A549 (cell line): ENCODE measurements at regions not wholly inside any gene's neighbourhood (a gene's known extent, or its start where the extent isn't known, plus 50 kb on each side); places are given as distances from the start of the nearest gene placed in this dataset.

Source experiments
- CHD2 ChIP-seq: fragments of 150-350 bp; IDR thresholded peaks from 2 replicates; pipeline ENCODE4 v1.6.1; 2014; ENCODE audit warnings: low read length; ENCODE audit not compliant: partially characterized antibody
- CTCF ChIP-seq: fragments of >200 bp; sonication (Bioruptor Twin); formaldehyde crosslinking; IDR thresholded peaks from 3 replicates; pipeline ENCODE4 v1.5.1; 2016
- EHMT2 ChIP-seq: fragments of 200-600 bp; sonication (generic); IDR thresholded peaks from 2 replicates; pipeline ENCODE4 v1.6.1; 2016; ENCODE audit warnings: antibody characterized with exemption, low read depth, mild to moderate bottlenecking, moderate library complexity
- EP300 ChIP-seq, 2 experiments: fragments of >200 bp; sonication (Bioruptor Twin); formaldehyde crosslinking; IDR thresholded peaks; 2 replicates in 1 of 2; 3 replicates in 1 of 2; pipeline ENCODE4 v1.6.1; 2016 to 2017
- ESRRA ChIP-seq: fragments of 150-350 bp; IDR thresholded peaks from 2 replicates; pipeline ENCODE4 v1.6.1; 2014; ENCODE audit warnings: mild to moderate bottlenecking, low read length, borderline replicate concordance
- JUNB ChIP-seq: fragments of >200 bp; sonication (Bioruptor Twin); formaldehyde crosslinking; IDR thresholded peaks from 2 replicates; pipeline ENCODE4 v1.6.1; 2016
- MAZ ChIP-seq: fragments of 150-350 bp; IDR thresholded peaks from 2 replicates; pipeline ENCODE4 v1.6.1; 2014; ENCODE audit warnings: antibody characterized with exemption, low read depth, low read length, borderline replicate concordance
- MYC ChIP-seq: IDR thresholded peaks from 2 replicates; pipeline ENCODE4 v1.6.1; 2012; ENCODE audit warnings: mild to moderate bottlenecking, inconsistent platforms, low read length, improper control_type of control experiment, borderline replicate concordance
- POLR2A ChIP-seq: IDR thresholded peaks from 2 replicates; pipeline ENCODE4 v1.6.1; 2012; ENCODE audit warnings: mild to moderate bottlenecking, low read length
- RAD21 ChIP-seq, 2 experiments: fragments of >200 bp in 1 of 2; sonication (Bioruptor Twin) in 1 of 2; formaldehyde crosslinking in 1 of 2; IDR thresholded peaks in 1 of 2; conservative IDR thresholded peaks in 1 of 2; 2 replicates in 1 of 2; 3 replicates in 1 of 2; pipeline ENCODE4 v1.6.1; 2012 to 2018; ENCODE audit warnings: inconsistent platforms in 1 of 2
- RARB ChIP-seq: fragments of 250-450 bp; sonication (Bioruptor Pico); IDR thresholded peaks from 2 replicates; pipeline ENCODE4 v1.8.0; 2021; ENCODE audit warnings: mild to moderate bottlenecking, moderate library complexity
- RFX5 ChIP-seq: fragments of 450-650 bp; IDR thresholded peaks from 2 replicates; pipeline ENCODE4 v1.7.1; 2014; ENCODE audit warnings: antibody characterized with exemption, mild to moderate bottlenecking, moderate library complexity
- TP53 ChIP-seq: fragments of 250-450 bp; sonication (Bioruptor Pico); IDR thresholded peaks from 2 replicates; pipeline ENCODE4 v1.5.0; 2021; ENCODE audit warnings: mild to moderate bottlenecking, moderate library complexity
- TF ChIP-seq, protein P1 (sequence below): fragments of >200 bp; sonication (Bioruptor Twin); formaldehyde crosslinking; IDR thresholded peaks from 3 replicates; pipeline ENCODE4 v1.6.1; 2016

- TF ChIP-seq POLR2A (no peak), MYC (no peak), CTCF (no peak), CHD2 (no peak), ESRRA (no peak), RFX5 (no peak), EP300 (IDR thresholded peaks at IDR 0.05) (no peak), RAD21 (conservative IDR thresholded peaks at IDR 0.05 in 1 of 2, IDR thresholded peaks at IDR 0.05 in 1 of 2) (no peak), MAZ (no peak), RARB (no peak), TP53 (no peak), JUNB (no peak), EHMT2 (no peak)
- TF ChIP-seq, protein P1, sequence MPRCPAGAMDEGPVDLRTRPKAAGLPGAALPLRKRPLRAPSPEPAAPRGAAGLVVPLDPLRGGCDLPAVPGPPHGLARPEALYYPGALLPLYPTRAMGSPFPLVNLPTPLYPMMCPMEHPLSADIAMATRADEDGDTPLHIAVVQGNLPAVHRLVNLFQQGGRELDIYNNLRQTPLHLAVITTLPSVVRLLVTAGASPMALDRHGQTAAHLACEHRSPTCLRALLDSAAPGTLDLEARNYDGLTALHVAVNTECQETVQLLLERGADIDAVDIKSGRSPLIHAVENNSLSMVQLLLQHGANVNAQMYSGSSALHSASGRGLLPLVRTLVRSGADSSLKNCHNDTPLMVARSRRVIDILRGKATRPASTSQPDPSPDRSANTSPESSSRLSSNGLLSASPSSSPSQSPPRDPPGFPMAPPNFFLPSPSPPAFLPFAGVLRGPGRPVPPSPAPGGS: no peak
These were observed 155.5 kb upstream of the SLC24A3 start for GRCh38 chr20:19056909-19057308.
